Omental fat pad (tissue), 3 donors: ENCODE measurements at regions not wholly inside any gene's neighbourhood (a gene's known extent, or its start where the extent isn't known, plus 50 kb on each side); places are given as distances from the start of the nearest gene placed in this dataset.

ENCODE experiments used
- ATAC-seq: fragments of 150-250 bp; one replicate; pipeline ENCODE4 v1.9.1; 2016; ENCODE audit warnings: mild to moderate bottlenecking, moderate library complexity; ENCODE audit not compliant: low FRiP score
- DNase-seq: peaks from one replicate; pipeline ENCODE4 v3.0.0-alpha.2; 2019; ENCODE audit warnings: low spot score
- TF ChIP-seq, protein P1 (sequence below), 3 donors: fragments of 450-650 bp; IDR thresholded peaks; one replicate each; pipeline ENCODE4 v1.5.1; 2016 to 2017; ENCODE audit warnings: antibody characterized with exemption in 3 of 3, mild to moderate bottlenecking in 3 of 3, moderate library complexity in 2 of 3

DNA sequence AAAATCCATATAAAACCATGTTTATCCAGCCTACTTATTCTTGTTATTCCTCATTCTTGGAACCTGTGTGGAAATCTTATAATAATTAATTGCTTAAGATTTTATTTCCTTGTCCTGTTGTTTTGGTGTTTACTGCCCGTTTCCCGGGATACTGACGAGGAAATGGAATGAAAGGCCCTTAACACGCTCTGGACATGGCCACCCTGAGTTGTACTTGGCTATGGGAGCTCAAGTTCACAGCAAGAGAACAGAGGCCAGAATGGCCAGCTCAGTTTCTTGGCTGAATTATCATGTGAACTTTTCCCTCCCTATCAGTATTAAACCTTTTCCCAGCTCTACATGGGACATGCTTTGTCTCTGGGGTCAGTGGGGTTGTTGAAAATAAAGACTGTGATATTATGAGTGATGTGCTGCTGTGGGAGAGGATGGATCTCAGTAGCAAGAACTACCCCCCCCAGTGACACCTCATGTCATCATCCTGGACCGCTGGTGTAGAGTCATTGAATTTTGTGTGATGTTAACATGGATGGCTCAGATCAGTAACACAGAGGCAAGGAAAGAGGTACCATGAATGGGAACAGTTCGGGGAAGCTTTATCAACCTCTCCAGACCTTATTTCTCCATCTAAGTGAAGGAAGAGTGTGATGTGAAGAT lies 87.0 kb upstream of the IGFBP3 start:
- ATAC-seq (no peak), DNase-seq (no peak)
- TF ChIP-seq, protein P1, sequence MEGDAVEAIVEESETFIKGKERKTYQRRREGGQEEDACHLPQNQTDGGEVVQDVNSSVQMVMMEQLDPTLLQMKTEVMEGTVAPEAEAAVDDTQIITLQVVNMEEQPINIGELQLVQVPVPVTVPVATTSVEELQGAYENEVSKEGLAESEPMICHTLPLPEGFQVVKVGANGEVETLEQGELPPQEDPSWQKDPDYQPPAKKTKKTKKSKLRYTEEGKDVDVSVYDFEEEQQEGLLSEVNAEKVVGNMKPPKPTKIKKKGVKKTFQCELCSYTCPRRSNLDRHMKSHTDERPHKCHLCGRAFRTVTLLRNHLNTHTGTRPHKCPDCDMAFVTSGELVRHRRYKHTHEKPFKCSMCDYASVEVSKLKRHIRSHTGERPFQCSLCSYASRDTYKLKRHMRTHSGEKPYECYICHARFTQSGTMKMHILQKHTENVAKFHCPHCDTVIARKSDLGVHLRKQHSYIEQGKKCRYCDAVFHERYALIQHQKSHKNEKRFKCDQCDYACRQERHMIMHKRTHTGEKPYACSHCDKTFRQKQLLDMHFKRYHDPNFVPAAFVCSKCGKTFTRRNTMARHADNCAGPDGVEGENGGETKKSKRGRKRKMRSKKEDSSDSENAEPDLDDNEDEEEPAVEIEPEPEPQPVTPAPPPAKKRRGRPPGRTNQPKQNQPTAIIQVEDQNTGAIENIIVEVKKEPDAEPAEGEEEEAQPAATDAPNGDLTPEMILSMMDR (IDR thresholded peaks at IDR 0.05) = no peak

DNA sequence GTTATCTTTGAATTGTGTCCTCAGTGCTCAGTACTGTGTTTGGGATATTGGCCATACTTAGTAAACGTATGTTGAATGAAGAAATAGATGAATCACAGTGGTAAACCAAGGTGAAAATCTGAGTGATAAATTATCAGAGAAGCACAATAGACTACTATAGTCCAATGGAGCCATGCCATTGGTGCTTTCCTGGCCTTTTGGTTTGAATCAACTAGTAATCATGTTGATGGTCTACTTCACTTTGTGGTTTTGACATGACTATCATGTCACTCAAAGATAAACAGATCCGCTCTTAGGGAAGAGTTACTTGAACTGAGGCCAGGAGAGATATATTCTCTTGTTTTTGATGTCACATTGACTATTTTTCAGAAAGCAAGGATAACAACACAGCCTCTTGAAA lies 86.1 kb upstream of the IGFBP3 start:
- no peak for DNase-seq
- ATAC-seq = no peak
- TF ChIP-seq, protein P1 (IDR thresholded peaks at IDR 0.05) = no peak

DNA sequence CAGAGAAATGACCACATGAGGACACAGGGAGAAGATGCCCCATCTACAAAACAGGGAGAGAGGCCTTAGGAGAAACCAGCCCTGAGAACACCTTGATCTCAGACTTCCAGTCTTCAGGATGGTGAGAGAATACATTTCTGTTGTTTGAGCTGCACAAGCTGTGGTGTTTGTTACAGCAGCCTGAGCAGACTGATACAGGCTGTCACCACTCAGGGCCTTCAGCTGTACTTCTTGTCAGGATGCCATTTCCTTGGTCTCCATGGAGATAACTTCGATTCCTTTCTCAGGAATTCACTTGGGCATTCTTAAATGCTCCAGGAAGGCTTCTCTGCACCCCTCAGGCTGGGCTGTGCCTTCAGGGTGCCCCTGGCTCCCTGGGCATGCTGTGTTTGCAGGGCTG lies 85.7 kb upstream of the IGFBP3 start:
- DNase-seq (no peak), ATAC-seq (no peak)
- TF ChIP-seq, protein P1 (IDR thresholded peaks at IDR 0.05) = no peak

DNA sequence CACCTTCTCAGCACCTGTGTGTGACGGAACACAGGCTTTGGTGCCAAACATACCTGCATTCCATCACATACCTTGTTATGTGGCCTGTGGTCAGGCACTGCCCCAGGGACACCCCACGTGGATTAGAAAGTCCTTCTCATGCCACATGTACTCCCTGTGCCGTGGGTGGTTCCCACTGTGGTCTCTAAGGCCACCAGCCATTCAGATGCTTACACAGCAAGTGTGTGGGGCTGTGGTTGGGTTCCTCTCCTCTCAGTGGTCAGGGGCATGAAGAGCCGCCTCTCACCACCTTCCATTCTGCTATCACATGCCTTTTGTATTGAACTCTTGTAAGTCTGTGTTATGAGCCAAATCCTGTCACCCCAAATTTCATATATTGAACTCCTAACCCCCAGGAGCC lies 85.1 kb upstream of the IGFBP3 start:
- TF ChIP-seq, protein P1 (IDR thresholded peaks at IDR 0.05) = no peak
- ATAC-seq (no peak), DNase-seq (no peak)

DNA sequence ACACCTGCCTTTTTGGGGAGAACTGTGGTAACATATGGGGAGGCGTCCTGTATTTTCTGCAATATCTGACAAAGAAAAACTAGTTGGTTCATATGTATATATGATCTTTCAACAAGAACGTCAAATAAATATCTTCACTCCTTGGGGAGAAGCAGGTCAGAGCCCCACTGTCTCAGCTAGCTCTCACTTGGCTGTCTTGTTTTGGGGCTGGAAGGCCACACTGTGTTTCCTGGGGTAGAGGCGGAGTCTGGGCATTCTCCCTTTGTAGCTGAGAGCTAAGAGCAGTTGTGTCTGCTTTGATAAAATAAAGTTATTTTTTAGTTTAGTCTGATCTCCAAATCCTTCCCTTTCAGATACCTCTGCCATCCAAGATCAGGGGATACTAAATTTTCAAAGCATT lies 83.9 kb upstream of the IGFBP3 start:
- ATAC-seq (no peak), DNase-seq (no peak)
- TF ChIP-seq, protein P1 (IDR thresholded peaks at IDR 0.05) = no peak

DNA sequence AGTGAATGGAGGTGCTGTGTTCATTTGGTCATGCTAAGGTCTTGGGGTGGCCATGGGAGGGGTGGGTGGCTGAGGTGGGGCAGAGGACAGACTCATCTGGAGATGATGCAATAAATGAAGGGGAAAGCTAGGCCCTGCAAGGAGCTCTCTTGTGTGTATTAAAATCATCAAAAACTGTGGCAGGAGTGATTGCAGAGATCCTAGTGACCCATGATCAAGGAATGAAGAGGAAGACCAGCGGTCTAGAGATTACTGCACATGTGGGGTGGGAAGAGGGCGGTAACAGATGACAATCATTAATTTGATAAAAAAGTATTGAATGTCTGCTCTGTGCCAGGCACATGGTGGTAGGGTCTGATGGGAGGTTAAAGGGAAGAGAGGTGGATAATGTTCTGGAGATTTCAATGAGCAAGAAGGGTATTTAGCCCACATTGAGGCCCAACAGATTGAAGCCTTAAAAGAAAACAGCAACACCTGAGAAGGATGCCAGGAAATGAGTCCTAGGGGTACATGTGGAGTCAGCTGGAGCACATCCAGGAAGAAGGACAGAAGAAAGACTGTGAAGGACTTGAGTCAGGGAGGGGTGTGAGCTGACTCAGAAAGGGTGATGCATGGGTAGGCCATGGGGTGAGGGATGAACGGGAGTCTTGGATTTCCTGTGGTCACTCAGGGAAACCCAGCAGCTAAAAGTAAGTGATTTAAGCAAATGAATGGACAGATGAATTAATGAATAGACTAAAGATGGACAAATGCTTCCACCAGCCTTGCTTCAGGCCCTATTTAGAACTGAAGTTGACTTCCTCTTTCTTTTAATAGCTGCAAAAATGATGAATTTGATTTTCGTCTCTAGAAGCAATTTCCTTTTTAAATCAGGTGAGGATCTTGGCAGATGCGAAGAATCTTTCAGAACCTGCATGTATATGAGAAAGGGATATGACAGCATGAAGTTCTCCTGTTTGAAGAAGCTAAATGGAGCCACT lies 83.1 kb upstream of the IGFBP3 start:
- TF ChIP-seq, protein P1 (IDR thresholded peaks at IDR 0.05) = no peak
- no peak for DNase-seq
- ATAC-seq = no peak
